HepG2 (cell line): ENCODE measurements at regions not wholly inside any gene's neighbourhood (a gene's known extent, or its start where the extent isn't known, plus 50 kb on each side); places are given as distances from the start of the nearest gene placed in this dataset.
A peak's percentile ranks its signal among the peaks of the same experiment; 100 is the strongest.

Experiments used
- ARHGAP35 ChIP-seq: sonication (generic); formaldehyde crosslinking; IDR thresholded peaks from 2 replicates; pipeline ENCODE4 v1.9.0; 2022; ENCODE audit warnings: mild to moderate bottlenecking, inconsistent platforms, moderate library complexity, missing genetic modification reagents, borderline replicate concordance
- ASH2L ChIP-seq: fragments of 300-600, 200-600 bp; sonication (generic); IDR thresholded peaks from 2 replicates; pipeline ENCODE4 v1.7.0; 2017; ENCODE audit warnings: low read depth, mild to moderate bottlenecking, moderate library complexity, mixed read lengths, low read length; ENCODE audit not compliant: insufficient read length
- BCL3 ChIP-seq: sonication (generic); formaldehyde crosslinking; IDR thresholded peaks from 2 replicates; pipeline ENCODE4 v1.5.1; 2020; ENCODE audit warnings: mild to moderate bottlenecking, missing genetic modification reagents, moderate library complexity
- CCDC6 ChIP-seq: sonication (generic); formaldehyde crosslinking; IDR thresholded peaks from 2 replicates; pipeline ENCODE4 v1.8.1; 2022; ENCODE audit warnings: mild to moderate bottlenecking, missing genetic modification reagents, moderate library complexity
- CREB1 ChIP-seq, 2 experiments: fragments of 450-650 bp in 1 of 2; IDR thresholded peaks; 2 replicates each; pipeline ENCODE4 v1.6.1; 2016 to 2017; ENCODE audit warnings: control low read depth in 1 of 2, mild to moderate bottlenecking in 1 of 2, missing compliant biosample characterization in 1 of 2, missing genetic modification characterization in 1 of 2
- CSRNP1 ChIP-seq: sonication (generic); formaldehyde crosslinking; IDR thresholded peaks from 2 replicates; pipeline ENCODE4 v1.8.1; 2023; ENCODE audit warnings: mild to moderate bottlenecking, missing genetic modification reagents
- GLI4 ChIP-seq: sonication (generic); formaldehyde crosslinking; IDR thresholded peaks from 2 replicates; pipeline ENCODE4 v1.5.1; 2020; ENCODE audit warnings: missing genetic modification reagents, mild to moderate bottlenecking, moderate library complexity, borderline replicate concordance
- NFYB ChIP-seq: sonication (generic); formaldehyde crosslinking; IDR thresholded peaks from 2 replicates; pipeline ENCODE4 v1.4.0; 2020; ENCODE audit warnings: missing genetic modification reagents
- PCBP1 ChIP-seq: fragments of 200-400 bp; formaldehyde crosslinking; IDR thresholded peaks from 2 replicates; pipeline ENCODE4 v1.6.1; 2017; ENCODE audit warnings: mild to moderate bottlenecking, low read depth, low read length, borderline replicate concordance
- RARA ChIP-seq: IDR thresholded peaks from 2 replicates; pipeline ENCODE4 v1.6.1; 2016; ENCODE audit warnings: missing genetic modification reagents, missing compliant biosample characterization
- RFXAP ChIP-seq: sonication (generic); formaldehyde crosslinking; IDR thresholded peaks from 2 replicates; pipeline ENCODE4 v1.4.0; 2020; ENCODE audit warnings: missing genetic modification reagents, borderline replicate concordance
- RXRA ChIP-seq: sonication (generic); formaldehyde crosslinking; IDR thresholded peaks from 2 replicates; pipeline ENCODE4 v1.5.1; 2020; ENCODE audit warnings: missing genetic modification reagents
- SUZ12 ChIP-seq: fragments of 150-350 bp; IDR thresholded peaks from 2 replicates; pipeline ENCODE4 v1.6.1; 2014; ENCODE audit warnings: low read depth, low read length
- TAF1 ChIP-seq: sonication (generic); formaldehyde crosslinking; IDR thresholded peaks from 2 replicates; pipeline ENCODE4 v1.4.0; 2020; ENCODE audit warnings: missing genetic modification reagents
- TFAP4 ChIP-seq: sonication (generic); IDR thresholded peaks from 2 replicates; pipeline ENCODE4 v1.6.1; 2016; ENCODE audit warnings: low read depth, borderline replicate concordance
- YY1 ChIP-seq: IDR thresholded peaks from 2 replicates; pipeline ENCODE4 v1.6.1; 2011; ENCODE audit warnings: low read length, low read depth, moderate library complexity, mild to moderate bottlenecking; ENCODE audit not compliant: insufficient read depth, insufficient replicate concordance
- ZC3H4 ChIP-seq: sonication (generic); formaldehyde crosslinking; IDR thresholded peaks from 2 replicates; pipeline ENCODE4 v1.4.0; 2020; ENCODE audit warnings: missing genetic modification reagents, borderline replicate concordance
- ZNF224 ChIP-seq: sonication (generic); formaldehyde crosslinking; IDR thresholded peaks from 2 replicates; pipeline ENCODE4 v1.5.0; 2020; ENCODE audit warnings: mild to moderate bottlenecking, missing genetic modification reagents
- ZNF354B ChIP-seq: sonication (generic); formaldehyde crosslinking; IDR thresholded peaks from 2 replicates; pipeline ENCODE4 v1.8.0; 2022; ENCODE audit warnings: mild to moderate bottlenecking, missing genetic modification reagents
- ZNF577 ChIP-seq: sonication (generic); formaldehyde crosslinking; IDR thresholded peaks from 2 replicates; pipeline ENCODE4 v1.4.0; 2020; ENCODE audit warnings: mild to moderate bottlenecking, low read depth, missing genetic modification reagents, borderline replicate concordance
- ZNF710 ChIP-seq: sonication (generic); formaldehyde crosslinking; IDR thresholded peaks from 2 replicates; pipeline ENCODE4 v1.5.0; 2020; ENCODE audit warnings: mild to moderate bottlenecking, missing genetic modification reagents, borderline replicate concordance
- ZNF746 ChIP-seq: sonication (generic); formaldehyde crosslinking; IDR thresholded peaks from 2 replicates; pipeline ENCODE4 v1.8.0; 2022; ENCODE audit warnings: mild to moderate bottlenecking, missing genetic modification reagents
- ZNF780A ChIP-seq: sonication (generic); formaldehyde crosslinking; IDR thresholded peaks from 2 replicates; pipeline ENCODE4 v1.8.0; 2022; ENCODE audit warnings: mild to moderate bottlenecking, missing genetic modification reagents, moderate library complexity

GRCh38 chr16:81181013-81181720 lies 57.3 kb upstream of the BCO1 start (continued):
- peak; percentile 63 for TF ChIP-seq TAF1 (CRISPR knock-in tag)
- TF ChIP-seq CCDC6 (CRISPR knock-in tag), result no peak
- TF ChIP-seq ASH2L, result peak; percentile 19
- TF ChIP-seq YY1, result peak; percentile 74
- TF ChIP-seq NFYB (CRISPR knock-in tag), result no peak
- TF ChIP-seq RARA (CRISPR knock-in tag), result peak; percentile 75
- TF ChIP-seq GLI4 (CRISPR knock-in tag), result peak; percentile 48; the same call in 1 of the 2 replicates
- TF ChIP-seq RXRA (CRISPR knock-in tag), result peak; percentile 13; the same call in 1 of the 2 replicates
- no peak for TF ChIP-seq CSRNP1 (CRISPR knock-in tag)
- TF ChIP-seq ZNF354B, result no peak
- TF ChIP-seq ZNF224, result no peak
- TF ChIP-seq BCL3 (CRISPR knock-in tag), result no peak
- TF ChIP-seq TFAP4, result peak; percentile 8; the same call in 1 of the 2 replicates
- TF ChIP-seq CREB1 (IDR thresholded peaks at IDR 0.05), result 0 out of 2 replicates have a peak, but pooled peaks have one; percentile 12
- TF ChIP-seq CREB1 (CRISPR knock-in tag; IDR thresholded peaks at IDR 0.05), result peak; percentile 33; the same call in 1 of the 2 replicates
- no peak for TF ChIP-seq PCBP1
- no peak for TF ChIP-seq ZNF780A (CRISPR knock-in tag)
- TF ChIP-seq ZNF577, result no peak
- TF ChIP-seq ARHGAP35 (CRISPR knock-in tag), result no peak
- TF ChIP-seq ZC3H4 (CRISPR knock-in tag), result no peak
- TF ChIP-seq ZNF746 (CRISPR knock-in tag), result 0 out of 2 replicates have a peak, but pooled peaks have one; percentile 49
- TF ChIP-seq SUZ12, result no peak
- TF ChIP-seq ZNF710 (CRISPR knock-in tag), result peak; percentile 37; the same call in 1 of the 2 replicates
- TF ChIP-seq RFXAP, result no peak
